HepG2 (cell line): ENCODE measurements at regions not wholly inside any gene's neighbourhood (a gene's known extent, or its start where the extent isn't known, plus 50 kb on each side); places are given as distances from the start of the nearest gene placed in this dataset.

ENCODE experiments used
- AKAP8 ChIP-seq: sonication (generic); formaldehyde crosslinking; IDR thresholded peaks from 2 replicates; pipeline ENCODE4 v1.5.1; 2020; ENCODE audit warnings: mild to moderate bottlenecking, missing genetic modification reagents
- FOXO1 ChIP-seq: sonication (generic); formaldehyde crosslinking; IDR thresholded peaks from 2 replicates; pipeline ENCODE4 v1.4.0; 2020; ENCODE audit warnings: missing genetic modification reagents
- GATAD1 ChIP-seq: IDR thresholded peaks from 2 replicates; pipeline ENCODE4 v1.6.1; 2016; ENCODE audit warnings: missing genetic modification reagents, missing compliant biosample characterization
- HDAC2 ChIP-seq: sonication (generic); formaldehyde crosslinking; IDR thresholded peaks from 2 replicates; pipeline ENCODE4 v1.4.0; 2020; ENCODE audit warnings: missing genetic modification reagents
- HDAC6 ChIP-seq: fragments of 200-600 bp; sonication (generic); IDR thresholded peaks from 2 replicates; pipeline ENCODE4 v1.7.0; 2017; ENCODE audit warnings: mild to moderate bottlenecking, antibody characterized with exemption, low read length, low read depth
- KMT2A ChIP-seq: sonication (generic); formaldehyde crosslinking; IDR thresholded peaks from 2 replicates; pipeline ENCODE4 v1.4.0; 2020; ENCODE audit warnings: missing genetic modification reagents
- NPAS2 ChIP-seq: sonication (generic); formaldehyde crosslinking; IDR thresholded peaks from 2 replicates; pipeline ENCODE4 v1.8.0; 2022; ENCODE audit warnings: mild to moderate bottlenecking, missing genetic modification reagents, borderline replicate concordance
- NR2F6 ChIP-seq, 2 experiments: IDR thresholded peaks; 2 replicates each; pipeline ENCODE4 v1.6.1; 2016; ENCODE audit warnings: antibody characterized with exemption in 1 of 2, mild to moderate bottlenecking in 1 of 2
- ONECUT2 ChIP-seq: sonication (generic); formaldehyde crosslinking; IDR thresholded peaks from 2 replicates; pipeline ENCODE4 v1.4.0; 2020; ENCODE audit warnings: missing genetic modification reagents
- RBM39 ChIP-seq: fragments of 200-400 bp; formaldehyde crosslinking; IDR thresholded peaks from one replicate; pipeline ENCODE4 v1.6.1; 2018; ENCODE audit warnings: antibody characterized with exemption, mild to moderate bottlenecking, low read depth, low read length; ENCODE audit not compliant: poor library complexity, severe bottlenecking
- RXRB ChIP-seq: IDR thresholded peaks from 2 replicates; pipeline ENCODE4 v1.6.1; 2016; ENCODE audit warnings: borderline replicate concordance, missing genetic modification reagents, missing compliant biosample characterization
- SMARCE1 ChIP-seq: fragments of 450-650 bp; IDR thresholded peaks from 2 replicates; pipeline ENCODE4 v1.6.1; 2017; ENCODE audit warnings: borderline replicate concordance
- SRSF4 ChIP-seq: fragments of 200-400 bp; formaldehyde crosslinking; IDR thresholded peaks from one replicate; pipeline ENCODE4 v1.6.1; 2018; ENCODE audit warnings: mild to moderate bottlenecking, low read depth, low read length, moderate library complexity; ENCODE audit not compliant: poor library complexity, severe bottlenecking
- TMF1 ChIP-seq: sonication (generic); formaldehyde crosslinking; IDR thresholded peaks from 2 replicates; pipeline ENCODE4 v1.8.1; 2022; ENCODE audit warnings: low read depth, missing genetic modification reagents
- ZNF350 ChIP-seq: sonication (generic); formaldehyde crosslinking; IDR thresholded peaks from 2 replicates; pipeline ENCODE4 v1.4.0; 2020; ENCODE audit warnings: mild to moderate bottlenecking, low read depth, missing genetic modification reagents, borderline replicate concordance
- ZNF430 ChIP-seq: sonication (generic); formaldehyde crosslinking; IDR thresholded peaks from 2 replicates; pipeline ENCODE4 v1.9.0; 2021; ENCODE audit warnings: mild to moderate bottlenecking, missing genetic modification reagents
- ZNF569 ChIP-seq: sonication (generic); formaldehyde crosslinking; IDR thresholded peaks from 2 replicates; pipeline ENCODE4 v1.5.0; 2020; ENCODE audit warnings: mild to moderate bottlenecking, missing genetic modification reagents, moderate library complexity, borderline replicate concordance
- TF ChIP-seq, protein P1 (sequence below): sonication (generic); formaldehyde crosslinking; IDR thresholded peaks from 2 replicates; pipeline ENCODE4 v1.4.0; 2020; ENCODE audit warnings: mild to moderate bottlenecking, missing genetic modification reagents, borderline replicate concordance
- TF ChIP-seq, protein P2 (sequence below): sonication (generic); formaldehyde crosslinking; IDR thresholded peaks from 2 replicates; pipeline ENCODE4 v1.5.1; 2020; ENCODE audit warnings: missing genetic modification reagents, mild to moderate bottlenecking, borderline replicate concordance

DNA sequence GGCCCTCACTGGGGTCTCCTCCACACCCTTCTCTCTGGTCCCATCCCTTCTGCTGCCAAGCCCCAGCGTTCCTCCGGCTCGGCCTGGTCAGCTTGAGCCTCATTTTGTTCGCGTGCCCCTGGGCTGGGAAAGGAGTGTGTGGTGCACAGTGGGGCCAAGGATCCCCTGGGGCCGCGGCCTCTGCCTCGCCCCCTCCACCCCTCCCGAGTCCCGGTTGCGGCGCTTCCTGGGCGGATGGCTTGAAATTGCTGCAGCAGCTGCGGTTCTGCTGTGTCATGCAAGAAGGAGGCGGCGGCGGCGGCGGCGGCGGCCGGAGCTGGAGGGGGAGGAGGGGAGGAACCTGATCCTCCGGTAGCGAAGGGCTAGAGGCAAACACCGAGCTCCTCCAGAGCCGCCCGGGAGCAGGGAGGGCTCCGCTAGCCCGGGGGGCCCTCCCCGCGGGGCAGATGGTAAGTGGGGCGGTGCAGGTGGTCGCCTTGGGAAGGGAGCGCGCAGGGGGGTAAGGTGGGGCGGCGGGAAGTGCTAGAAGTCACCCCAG, 217.8 kb upstream of the MKLN1 start (continued):
- TF ChIP-seq, protein P1, sequence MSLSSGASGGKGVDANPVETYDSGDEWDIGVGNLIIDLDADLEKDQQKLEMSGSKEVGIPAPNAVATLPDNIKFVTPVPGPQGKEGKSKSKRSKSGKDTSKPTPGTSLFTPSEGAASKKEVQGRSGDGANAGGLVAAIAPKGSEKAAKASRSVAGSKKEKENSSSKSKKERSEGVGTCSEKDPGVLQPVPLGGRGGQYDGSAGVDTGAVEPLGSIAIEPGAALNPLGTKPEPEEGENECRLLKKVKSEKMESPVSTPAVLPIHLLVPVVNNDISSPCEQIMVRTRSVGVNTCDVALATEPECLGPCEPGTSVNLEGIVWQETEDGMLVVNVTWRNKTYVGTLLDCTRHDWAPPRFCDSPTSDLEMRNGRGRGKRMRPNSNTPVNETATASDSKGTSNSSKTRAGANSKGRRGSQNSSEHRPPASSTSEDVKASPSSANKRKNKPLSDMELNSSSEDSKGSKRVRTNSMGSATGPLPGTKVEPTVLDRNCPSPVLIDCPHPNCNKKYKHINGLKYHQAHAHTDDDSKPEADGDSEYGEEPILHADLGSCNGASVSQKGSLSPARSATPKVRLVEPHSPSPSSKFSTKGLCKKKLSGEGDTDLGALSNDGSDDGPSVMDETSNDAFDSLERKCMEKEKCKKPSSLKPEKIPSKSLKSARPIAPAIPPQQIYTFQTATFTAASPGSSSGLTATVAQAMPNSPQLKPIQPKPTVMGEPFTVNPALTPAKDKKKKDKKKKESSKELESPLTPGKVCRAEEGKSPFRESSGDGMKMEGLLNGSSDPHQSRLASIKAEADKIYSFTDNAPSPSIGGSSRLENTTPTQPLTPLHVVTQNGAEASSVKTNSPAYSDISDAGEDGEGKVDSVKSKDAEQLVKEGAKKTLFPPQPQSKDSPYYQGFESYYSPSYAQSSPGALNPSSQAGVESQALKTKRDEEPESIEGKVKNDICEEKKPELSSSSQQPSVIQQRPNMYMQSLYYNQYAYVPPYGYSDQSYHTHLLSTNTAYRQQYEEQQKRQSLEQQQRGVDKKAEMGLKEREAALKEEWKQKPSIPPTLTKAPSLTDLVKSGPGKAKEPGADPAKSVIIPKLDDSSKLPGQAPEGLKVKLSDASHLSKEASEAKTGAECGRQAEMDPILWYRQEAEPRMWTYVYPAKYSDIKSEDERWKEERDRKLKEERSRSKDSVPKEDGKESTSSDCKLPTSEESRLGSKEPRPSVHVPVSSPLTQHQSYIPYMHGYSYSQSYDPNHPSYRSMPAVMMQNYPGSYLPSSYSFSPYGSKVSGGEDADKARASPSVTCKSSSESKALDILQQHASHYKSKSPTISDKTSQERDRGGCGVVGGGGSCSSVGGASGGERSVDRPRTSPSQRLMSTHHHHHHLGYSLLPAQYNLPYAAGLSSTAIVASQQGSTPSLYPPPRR (CRISPR knock-in tag) = peak; percentile 54; the same call in 1 of the 2 replicates
- TF ChIP-seq, protein P2, sequence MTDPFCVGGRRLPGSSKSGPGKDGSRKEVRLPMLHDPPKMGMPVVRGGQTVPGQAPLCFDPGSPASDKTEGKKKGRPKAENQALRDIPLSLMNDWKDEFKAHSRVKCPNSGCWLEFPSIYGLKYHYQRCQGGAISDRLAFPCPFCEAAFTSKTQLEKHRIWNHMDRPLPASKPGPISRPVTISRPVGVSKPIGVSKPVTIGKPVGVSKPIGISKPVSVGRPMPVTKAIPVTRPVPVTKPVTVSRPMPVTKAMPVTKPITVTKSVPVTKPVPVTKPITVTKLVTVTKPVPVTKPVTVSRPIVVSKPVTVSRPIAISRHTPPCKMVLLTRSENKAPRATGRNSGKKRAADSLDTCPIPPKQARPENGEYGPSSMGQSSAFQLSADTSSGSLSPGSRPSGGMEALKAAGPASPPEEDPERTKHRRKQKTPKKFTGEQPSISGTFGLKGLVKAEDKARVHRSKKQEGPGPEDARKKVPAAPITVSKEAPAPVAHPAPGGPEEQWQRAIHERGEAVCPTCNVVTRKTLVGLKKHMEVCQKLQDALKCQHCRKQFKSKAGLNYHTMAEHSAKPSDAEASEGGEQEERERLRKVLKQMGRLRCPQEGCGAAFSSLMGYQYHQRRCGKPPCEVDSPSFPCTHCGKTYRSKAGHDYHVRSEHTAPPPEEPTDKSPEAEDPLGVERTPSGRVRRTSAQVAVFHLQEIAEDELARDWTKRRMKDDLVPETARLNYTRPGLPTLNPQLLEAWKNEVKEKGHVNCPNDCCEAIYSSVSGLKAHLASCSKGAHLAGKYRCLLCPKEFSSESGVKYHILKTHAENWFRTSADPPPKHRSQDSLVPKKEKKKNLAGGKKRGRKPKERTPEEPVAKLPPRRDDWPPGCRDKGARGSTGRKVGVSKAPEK (CRISPR knock-in tag) = 0 out of 2 replicates have a peak, but pooled peaks have one; percentile 25
- TF ChIP-seq HDAC6 (no peak), SRSF4 (no peak), NPAS2 (no peak), NR2F6 (IDR thresholded peaks at IDR 0.05) (0 out of 2 replicates have a peak, but pooled peaks have one; percentile 4), NR2F6 (CRISPR knock-in tag; IDR thresholded peaks at IDR 0.05) (0 out of 2 replicates have a peak, but pooled peaks have one; percentile 29), ZNF569 (CRISPR knock-in tag) (no peak), SMARCE1 (no peak), RXRB (CRISPR knock-in tag) (peak; percentile 35; the same call in 1 of the 2 replicates), RBM39 (no peak), KMT2A (CRISPR knock-in tag) (peak; percentile 47; the same call in 1 of the 2 replicates), GATAD1 (no peak), TMF1 (CRISPR knock-in tag) (no peak), HDAC2 (CRISPR knock-in tag) (no peak), ZNF430 (no peak; the same call in 1 of the 2 replicates), ONECUT2 (CRISPR knock-in tag) (no peak), ZNF350 (0 out of 2 replicates have a peak, but pooled peaks have one; percentile 13), AKAP8 (no peak), FOXO1 (CRISPR knock-in tag) (no peak; the same call in 1 of the 2 replicates)
